ENCODE measurements at regions not wholly inside any gene's neighbourhood (a gene's known extent, or its start where the extent isn't known, plus 50 kb on each side); places are given as distances from the start of the nearest gene placed in this dataset.

DNA sequence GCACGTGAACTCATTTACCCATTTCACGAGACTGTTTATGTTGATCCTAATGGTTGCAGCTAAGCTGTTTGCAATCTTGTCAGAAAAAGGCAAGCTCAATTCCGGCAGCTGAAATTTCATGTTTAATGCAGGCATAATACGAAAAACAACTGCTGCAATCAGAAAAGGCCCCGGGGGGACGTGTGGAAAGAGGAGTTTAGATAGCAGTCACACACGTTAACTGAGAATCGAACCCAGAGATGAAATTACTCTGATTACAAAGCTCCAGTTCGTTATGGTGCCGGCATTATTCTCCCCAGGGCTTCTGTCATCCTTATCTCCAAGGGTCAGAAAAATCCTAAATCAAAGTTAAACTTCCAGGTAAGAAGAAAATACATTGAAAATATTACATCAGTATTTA, 79.9 kb upstream of the MYT1L start:
- no peak overlapping the region for H2AFZ ChIP-seq (replicated peaks)
- no peak overlapping the region for H3K27ac ChIP-seq
- no peaks in the 10 kb centered on the region for H3K79me2 ChIP-seq (ENCODE audit: low read depth)
- H3F3A ChIP-seq (ENCODE audit: low read depth): no peaks in the 10 kb centered on the region
- H3K36me3 Mint-ChIP-seq: no peaks in the 10 kb centered on the region
- no peaks in the 10 kb centered on the region for H3K27me3 ChIP-seq
- no peak overlapping the region for H3K27ac Mint-ChIP-seq
- no peaks in the 10 kb centered on the region for H3K4me1 ChIP-seq
- H3K9me3 ChIP-seq (ENCODE audit: low read depth): no peaks in the 10 kb centered on the region
- H3K4me3 Mint-ChIP-seq: no peak overlapping the region
- no peaks in the 10 kb centered on the region for H3K36me3 ChIP-seq
- H3K9me3 Mint-ChIP-seq: peaks cover 2% of the 10 kb centered on the region
- no peaks in the 10 kb centered on the region for H3K27me3 Mint-ChIP-seq (ENCODE audit: insufficient read depth, low read depth)
- no peak for DNase-seq (ENCODE audit: low spot score)
- no peak overlapping the region for H3K4me2 ChIP-seq
- H4K20me1 ChIP-seq (ENCODE audit: low read depth): no peaks in the 10 kb centered on the region
- H3K4me1 Mint-ChIP-seq: no peaks in the 10 kb centered on the region
- TF ChIP-seq CTCF (IDR thresholded peaks at IDR 0.05) (no peak), EZH2phosphoT487 (IDR thresholded peaks at IDR 0.05) (no peak), EZH2 (IDR thresholded peaks at IDR 0.05) (no peak)
- H3K4me3 ChIP-seq: no peak overlapping the region
- H3K9ac ChIP-seq: no peak overlapping the region

DNA sequence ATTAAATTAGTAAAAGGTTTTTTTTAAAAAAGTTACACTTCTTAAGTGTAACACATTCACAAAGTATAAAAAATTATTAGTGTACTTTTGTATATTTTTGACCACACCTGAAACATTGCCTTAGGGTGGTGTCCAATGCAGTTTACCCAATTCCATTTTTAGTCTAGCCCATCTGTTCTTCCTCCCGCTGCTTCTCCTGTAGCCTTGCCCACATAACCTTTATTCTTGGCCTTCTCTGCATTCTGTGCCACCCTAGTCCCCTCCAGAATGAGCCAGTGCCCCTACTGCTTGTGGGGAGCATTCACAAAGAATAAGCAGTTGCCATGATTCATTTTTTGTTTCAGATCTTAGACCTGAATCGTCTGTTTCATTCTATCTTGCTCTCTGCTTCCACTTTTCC, 78.4 kb upstream of the MYT1L start:
- no peaks in the 10 kb centered on the region for H3K36me3 ChIP-seq
- no peaks in the 10 kb centered on the region for H3K4me1 ChIP-seq
- TF ChIP-seq CTCF (IDR thresholded peaks at IDR 0.05) (no peak), EZH2phosphoT487 (IDR thresholded peaks at IDR 0.05) (no peak), EZH2 (IDR thresholded peaks at IDR 0.05) (no peak)
- H3K9me3 Mint-ChIP-seq: peaks cover 3% of the 10 kb centered on the region
- no peaks in the 10 kb centered on the region for H4K20me1 ChIP-seq (ENCODE audit: low read depth)
- no peak overlapping the region for H3K27ac ChIP-seq
- no peaks in the 10 kb centered on the region for H3K4me1 Mint-ChIP-seq
- no peak overlapping the region for H3K4me3 ChIP-seq
- no peaks in the 10 kb centered on the region for H3K27me3 Mint-ChIP-seq (ENCODE audit: insufficient read depth, low read depth)
- no peaks in the 10 kb centered on the region for H3K9me3 ChIP-seq (ENCODE audit: low read depth)
- H3K36me3 Mint-ChIP-seq: no peaks in the 10 kb centered on the region
- no peaks in the 10 kb centered on the region for H3K27me3 ChIP-seq
- no peak overlapping the region for H3K4me3 Mint-ChIP-seq
- H3K27ac Mint-ChIP-seq: no peak overlapping the region
- no peak for DNase-seq (ENCODE audit: low spot score)
- no peaks in the 10 kb centered on the region for H3F3A ChIP-seq (ENCODE audit: low read depth)
- no peaks in the 10 kb centered on the region for H3K79me2 ChIP-seq (ENCODE audit: low read depth)
- no peak overlapping the region for H2AFZ ChIP-seq (replicated peaks)
- no peak overlapping the region for H3K4me2 ChIP-seq
- no peak overlapping the region for H3K9ac ChIP-seq

GRCh38 chr2:2405780-2406179, 74.7 kb upstream of the MYT1L start:
- no peaks in the 10 kb centered on the region for H3K4me1 Mint-ChIP-seq

More at GRCh38 chr2:2405780-2406179, 74.7 kb upstream of the MYT1L start:
- H3K27ac ChIP-seq: no peak overlapping the region
- Mint-ChIP-seq H3K9me3 (peaks cover 3% of the 10 kb centered on the region), H3K4me3 (no peak overlapping the region), H3K27ac (no peak overlapping the region), H3K27me3 (ENCODE audit: insufficient read depth, low read depth) (peaks cover 2% of the 10 kb centered on the region), H3K36me3 (no peaks in the 10 kb centered on the region)
- no peaks in the 10 kb centered on the region for H3K27me3 ChIP-seq
- no peak overlapping the region for H3K4me2 ChIP-seq
- H2AFZ ChIP-seq (replicated peaks): no peak overlapping the region
- no peak overlapping the region for H3K4me3 ChIP-seq
- H3K79me2 ChIP-seq (ENCODE audit: low read depth): no peaks in the 10 kb centered on the region
- H3F3A ChIP-seq (ENCODE audit: low read depth): no peaks in the 10 kb centered on the region
- no peaks in the 10 kb centered on the region for H4K20me1 ChIP-seq (ENCODE audit: low read depth)
- no peaks in the 10 kb centered on the region for H3K36me3 ChIP-seq
- DNase-seq (ENCODE audit: low spot score): no peak
- no peaks in the 10 kb centered on the region for H3K4me1 ChIP-seq
- H3K9me3 ChIP-seq (ENCODE audit: low read depth): no peaks in the 10 kb centered on the region
- no peak for TF ChIP-seq CTCF (IDR thresholded peaks at IDR 0.05)
- no peak for TF ChIP-seq EZH2phosphoT487 (IDR thresholded peaks at IDR 0.05)
- no peak for TF ChIP-seq EZH2 (IDR thresholded peaks at IDR 0.05)
- no peak overlapping the region for H3K9ac ChIP-seq
